Stimulated activated naive B cell treated with anti-CD40 and anti-IgM and Interleukin-4, amounts not matched to agents 10 μg/mL and 1 μg/mL and 100 μg/mL, for 72 hours (primary cell): ENCODE measurements at regions not wholly inside any gene's neighbourhood (a gene's known extent, or its start where the extent isn't known, plus 50 kb on each side); places are given as distances from the start of the nearest gene placed in this dataset.
A peak's percentile ranks its signal among the peaks of the same experiment; 100 is the strongest.

Experiments used
- ATAC-seq, 2 donors: fragments of 150-1000 bp; cut with Tn5 transposase; replicated peaks; 2 replicates each; pipeline ENCODE4 v1.10.0; 2021; ENCODE audit warnings: moderate library complexity in 1 of 2
- DNase-seq: peaks from one replicate; pipeline ENCODE4 v3.0.0; 2021
- H3K27ac Mint-ChIP-seq: one replicate; pipeline ENCODE4 v1.8.0; 2022; ENCODE audit warnings: mild to moderate bottlenecking, mixed read lengths
- H3K27me3 Mint-ChIP-seq, 2 donors: one replicate each; pipeline ENCODE4 v1.8.0; 2022; ENCODE audit warnings: mixed read lengths in 2 of 2
- H3K36me3 Mint-ChIP-seq, 2 donors: one replicate each; pipeline ENCODE4 v1.8.0; 2022; ENCODE audit warnings: mixed read lengths in 2 of 2, mild to moderate bottlenecking in 1 of 2
- H3K4me1 Mint-ChIP-seq, 2 donors: one replicate each; pipeline ENCODE4 v1.8.0; 2022; ENCODE audit warnings: mixed read lengths in 2 of 2, mild to moderate bottlenecking in 1 of 2
- H3K4me3 Mint-ChIP-seq, 2 donors: one replicate each; pipeline ENCODE4 v1.8.0; 2022; ENCODE audit warnings: mild to moderate bottlenecking in 2 of 2, mixed read lengths in 2 of 2, moderate library complexity in 1 of 2
- H3K9me3 Mint-ChIP-seq, 2 donors: one replicate each; pipeline ENCODE4 v1.8.0; 2022; ENCODE audit warnings: mixed read lengths in 2 of 2, mild to moderate bottlenecking in 1 of 2

DNA sequence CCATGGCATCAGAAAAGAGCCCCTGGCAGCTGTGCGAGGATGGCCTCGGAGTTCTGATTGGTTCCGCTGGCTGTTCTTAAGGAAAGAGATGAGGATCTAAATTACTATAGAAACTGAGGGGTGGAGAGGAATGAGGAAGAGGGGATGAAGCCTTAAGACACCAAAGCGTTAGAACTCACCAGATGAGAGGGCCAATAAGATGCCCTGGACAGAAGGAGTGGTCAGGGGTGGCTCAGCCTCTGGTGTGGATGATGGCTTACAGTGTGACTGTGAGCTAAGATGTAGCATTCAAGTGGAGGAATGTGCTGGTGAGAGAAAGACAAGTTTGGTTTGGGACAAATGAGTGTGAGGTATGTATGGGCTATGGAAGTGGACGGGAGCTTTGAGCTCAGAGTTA is 97.8 kb downstream of the ZFP36L2 start:
- H3K9me3 Mint-ChIP-seq: no peaks in the 10 kb centered on the region
- no peaks in the 10 kb centered on the region for H3K36me3 Mint-ChIP-seq
- H3K4me3 Mint-ChIP-seq: no peak overlapping the region
- H3K4me1 Mint-ChIP-seq: peaks cover 61 to 89% of the 10 kb centered on the region in 2 donors
- ATAC-seq (no peak), DNase-seq (no peak)
- H3K27ac Mint-ChIP-seq: no peak overlapping the region
- H3K27me3 Mint-ChIP-seq: no peaks in the 10 kb centered on the region

DNA sequence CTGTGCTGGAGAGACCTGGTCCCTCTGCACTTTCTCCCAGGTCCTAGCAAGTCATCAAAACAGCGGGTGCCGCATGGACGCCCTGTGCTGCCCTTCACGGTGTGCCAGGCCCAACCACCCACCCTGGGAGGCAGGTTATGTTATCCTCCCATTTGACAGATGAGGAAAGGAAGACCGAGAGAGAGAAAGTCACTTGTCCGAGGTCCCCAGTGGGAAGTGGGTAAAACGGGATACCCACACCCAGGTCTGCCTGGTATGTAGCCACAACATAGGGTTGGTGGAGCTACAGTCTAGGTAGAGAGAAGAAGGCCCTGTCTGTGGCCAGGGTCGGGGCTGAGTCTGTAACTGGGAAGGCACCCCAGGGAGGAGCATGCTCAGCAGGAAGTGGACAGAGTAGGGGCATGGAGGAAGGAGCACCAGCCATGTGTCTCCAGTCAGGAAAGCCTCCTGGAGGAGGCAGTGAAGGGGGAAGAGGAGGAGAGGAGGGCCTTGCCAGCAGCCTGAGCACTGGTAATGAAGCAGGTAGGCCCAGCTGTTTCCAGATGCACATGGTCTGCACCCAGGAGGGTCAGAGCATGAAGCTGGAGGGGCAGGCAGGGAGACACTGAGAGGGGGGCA is 98.4 kb downstream of the ZFP36L2 start:
- Mint-ChIP-seq H3K9me3 (no peaks in the 10 kb centered on the region), H3K27me3 (no peaks in the 10 kb centered on the region), H3K4me1 (peaks cover 57 to 85% of the 10 kb centered on the region in 2 donors), H3K36me3 (no peaks in the 10 kb centered on the region), H3K4me3 (no peak overlapping the region), H3K27ac (peak overlapping the region; percentile 10)
- ATAC-seq: no peak
- DNase-seq: no peak

DNA sequence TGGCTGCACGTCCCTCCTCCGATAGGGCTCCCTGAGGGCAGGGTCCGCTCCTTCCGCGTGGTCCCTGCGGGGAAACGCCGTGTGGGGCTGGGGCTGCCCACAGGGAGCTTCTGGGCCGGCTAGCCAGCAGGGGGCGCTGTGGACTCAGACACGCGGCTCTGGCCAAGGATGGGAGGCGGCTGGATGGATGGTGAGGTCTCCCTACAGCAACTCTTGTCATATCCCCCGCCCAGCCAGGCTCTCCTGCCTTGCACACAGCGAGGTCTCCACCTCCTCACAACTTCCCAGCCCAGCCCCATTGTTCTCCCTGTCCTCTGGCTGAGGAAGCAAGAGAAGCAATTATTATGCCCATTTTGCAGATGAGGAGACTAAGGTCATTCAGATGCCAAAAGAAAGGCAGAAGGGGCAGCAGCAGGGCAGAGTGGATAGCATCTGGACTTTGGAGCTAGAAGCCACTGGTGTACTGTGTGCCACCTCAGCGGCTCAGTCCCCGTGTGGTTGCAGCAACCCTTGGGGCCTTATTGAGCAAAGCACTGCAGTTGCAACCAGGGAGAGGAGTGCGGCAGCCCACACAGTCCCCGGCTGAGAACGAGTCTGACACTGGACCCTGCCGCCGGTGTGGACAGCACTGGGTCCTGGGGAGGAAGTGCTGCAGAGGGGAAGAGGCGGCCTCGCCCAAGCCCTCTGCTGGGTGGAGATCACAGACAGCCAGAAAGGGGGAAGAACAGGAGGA is 99.0 kb downstream of the ZFP36L2 start:
- H3K36me3 Mint-ChIP-seq: no peaks in the 10 kb centered on the region
- peak in 1 of 2 donors; percentile 32 for ATAC-seq

DNA sequence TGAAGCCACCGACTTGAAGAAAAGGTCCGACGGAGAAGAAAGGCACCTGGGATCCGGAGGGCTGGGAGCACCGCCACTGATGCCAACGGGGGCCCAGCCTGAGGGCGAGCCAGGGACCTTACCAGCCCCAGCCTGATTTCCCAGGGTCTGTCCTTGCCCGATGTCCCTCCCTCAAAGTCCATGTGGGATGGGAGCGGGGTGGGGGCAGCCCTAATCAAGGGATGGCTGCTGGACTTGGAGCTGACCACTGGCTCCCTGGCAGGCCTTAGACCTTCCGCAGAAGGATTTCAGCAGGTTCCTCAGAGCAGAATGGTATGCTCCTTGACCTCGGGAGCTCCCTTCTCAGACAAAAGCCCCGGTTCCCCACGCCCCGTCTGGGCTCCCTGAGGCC is 99.6 kb downstream of the ZFP36L2 start:
- Mint-ChIP-seq H3K4me1 (peaks cover 50 to 79% of the 10 kb centered on the region in 2 donors), H3K9me3 (no peaks in the 10 kb centered on the region), H3K36me3 (no peaks in the 10 kb centered on the region), H3K4me3 (no peak overlapping the region), H3K27me3 (no peaks in the 10 kb centered on the region), H3K27ac (no peak overlapping the region)
- DNase-seq: no peak
- ATAC-seq: no peak

More for the DNA sequence above, 99.0 kb downstream of the ZFP36L2 start:
- H3K27ac Mint-ChIP-seq: peak overlapping the region; percentile 78
- DNase-seq: peak; percentile 51
- H3K27me3 Mint-ChIP-seq: no peaks in the 10 kb centered on the region
- H3K4me3 Mint-ChIP-seq: no peak overlapping the region
- H3K4me1 Mint-ChIP-seq: peaks cover 54 to 79% of the 10 kb centered on the region in 2 donors
- no peaks in the 10 kb centered on the region for H3K9me3 Mint-ChIP-seq

DNA sequence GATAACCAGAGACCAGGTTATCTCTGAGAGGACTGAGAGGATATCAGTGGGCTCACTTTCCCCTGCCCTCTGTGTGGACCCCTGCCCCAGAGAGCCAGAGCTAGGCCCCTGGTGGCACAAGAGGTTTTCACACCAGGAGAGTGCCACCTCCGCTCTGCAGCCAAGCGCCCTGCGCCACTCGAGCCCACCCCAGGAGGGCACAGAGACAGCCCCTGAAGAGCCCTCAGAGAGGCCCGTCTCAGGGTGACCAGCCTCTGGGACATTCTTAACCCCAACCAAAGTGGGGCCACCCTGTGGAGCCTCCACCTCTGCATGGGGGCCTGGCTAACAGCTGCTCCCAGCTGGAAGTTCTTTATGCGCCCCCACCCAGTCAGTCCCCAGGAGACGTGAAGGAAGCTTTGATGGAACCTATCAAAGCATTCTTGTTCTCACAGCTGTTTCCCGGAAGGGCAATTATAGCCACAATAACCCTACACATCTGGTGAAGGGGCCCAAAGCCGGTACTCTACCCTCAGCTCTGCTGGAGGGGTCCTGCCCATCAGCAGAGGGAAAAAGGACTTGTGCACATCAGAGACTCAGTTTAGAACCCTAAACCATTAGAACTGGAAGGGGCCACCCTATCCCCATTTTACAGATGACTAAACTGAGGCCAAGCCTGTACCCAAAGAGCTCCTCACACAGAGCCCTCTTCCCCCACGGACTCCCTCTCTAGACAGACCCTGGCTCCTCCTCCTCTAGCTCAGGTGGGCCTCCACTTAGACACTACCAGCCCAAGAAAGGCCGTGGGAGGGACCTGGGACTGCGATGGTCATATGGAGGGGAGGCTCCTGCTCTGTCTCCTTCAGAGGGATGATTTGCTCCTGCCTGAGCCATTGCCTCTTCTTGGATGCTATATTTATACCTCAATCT is 101.1 kb downstream of the ZFP36L2 start:
- Mint-ChIP-seq H3K27me3 (no peaks in the 10 kb centered on the region), H3K36me3 (no peaks in the 10 kb centered on the region), H3K9me3 (no peaks in the 10 kb centered on the region), H3K4me1 (peaks cover 37 to 67% of the 10 kb centered on the region in 2 donors), H3K4me3 (no peak overlapping the region), H3K27ac (no peak overlapping the region)
- DNase-seq (no peak), ATAC-seq (no peak)

DNA sequence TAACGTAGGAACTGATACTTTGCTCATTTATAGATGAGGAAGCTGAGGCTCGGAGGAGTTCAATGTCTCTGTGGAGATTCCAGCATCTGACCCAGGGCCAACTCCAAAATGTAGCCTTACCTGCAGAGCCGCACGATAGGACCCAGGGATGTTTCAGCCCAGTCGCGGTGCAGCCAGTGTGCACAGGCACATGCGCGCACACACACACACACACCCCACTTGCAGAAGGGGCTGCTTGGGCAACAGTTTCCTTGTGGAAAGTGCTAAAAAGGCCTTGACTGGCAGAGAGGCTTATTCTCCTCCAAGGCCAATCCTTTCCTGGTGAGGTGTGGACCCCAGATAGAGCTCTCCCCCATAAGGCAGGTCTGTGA is 101.7 kb downstream of the ZFP36L2 start:
- Mint-ChIP-seq H3K4me3 (no peak overlapping the region), H3K27ac (no peak overlapping the region), H3K36me3 (no peaks in the 10 kb centered on the region), H3K27me3 (no peaks in the 10 kb centered on the region), H3K4me1 (peaks cover 30 to 60% of the 10 kb centered on the region in 2 donors), H3K9me3 (no peaks in the 10 kb centered on the region)
- no peak for DNase-seq
- ATAC-seq: no peak

DNA sequence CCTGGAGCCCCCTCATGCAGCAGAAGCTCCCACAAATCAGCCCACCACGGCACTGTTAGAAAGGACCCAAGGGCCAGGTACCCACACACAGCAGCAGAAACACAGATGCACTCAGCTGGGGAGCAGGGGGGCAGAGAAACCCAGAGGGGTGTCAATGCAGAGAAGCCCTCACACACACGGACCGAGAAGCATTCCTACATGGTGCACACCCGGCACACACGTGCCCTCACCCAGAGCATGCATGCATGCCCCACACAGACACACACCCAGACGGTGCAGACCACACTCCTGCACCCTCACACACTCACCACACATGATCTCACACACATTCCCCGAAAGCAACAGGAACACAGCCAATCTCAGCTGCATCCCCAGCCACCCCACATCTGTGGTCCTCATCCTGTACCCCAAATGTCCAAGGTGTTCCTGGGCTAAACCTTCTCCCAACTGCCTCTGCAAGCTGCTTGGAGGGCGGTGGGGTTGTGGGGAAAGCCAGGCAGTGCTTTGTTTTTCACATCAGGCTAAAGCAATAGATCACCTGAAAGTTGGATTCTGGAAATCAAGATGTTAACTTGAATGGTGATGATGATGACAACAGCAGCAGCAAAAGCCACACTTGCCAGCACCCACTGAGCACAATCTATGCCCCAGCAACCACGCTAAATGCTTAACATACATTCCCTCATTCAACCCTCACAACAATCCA is 102.3 kb downstream of the ZFP36L2 start:
- peaks cover 0 to 3% of the 10 kb centered on the region in 2 donors for H3K9me3 Mint-ChIP-seq
- peak in 1 of 2 donors; percentile 23 for ATAC-seq
- H3K4me1 Mint-ChIP-seq: peaks cover 27 to 55% of the 10 kb centered on the region in 2 donors
- no peak overlapping the region for H3K27ac Mint-ChIP-seq
- no peaks in the 10 kb centered on the region for H3K27me3 Mint-ChIP-seq
- no peak overlapping the region for H3K4me3 Mint-ChIP-seq
- no peaks in the 10 kb centered on the region for H3K36me3 Mint-ChIP-seq
- DNase-seq: no peak

DNA sequence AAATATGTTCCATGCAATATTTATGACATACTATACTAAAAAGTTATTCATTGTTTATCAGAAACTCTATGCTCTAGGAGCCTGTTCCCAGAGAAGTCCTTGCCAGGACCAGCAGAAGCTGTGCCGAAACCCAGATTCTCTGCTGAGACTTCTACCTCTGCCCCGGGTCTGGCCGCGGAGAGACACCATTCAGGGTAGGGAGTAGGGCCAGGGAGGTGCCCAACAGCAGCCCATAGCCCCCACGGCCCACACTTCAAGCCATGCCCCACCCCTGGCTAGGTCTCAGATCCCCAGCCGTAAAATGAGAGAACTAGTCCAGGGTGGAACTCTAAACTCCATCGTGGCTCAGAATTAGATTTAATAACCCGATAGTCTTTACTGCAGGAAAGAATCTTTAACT is 102.9 kb downstream of the ZFP36L2 start:
- DNase-seq (no peak), ATAC-seq (no peak)
- H3K27me3 Mint-ChIP-seq: no peaks in the 10 kb centered on the region
- H3K4me3 Mint-ChIP-seq: no peak overlapping the region
- peaks cover 24 to 49% of the 10 kb centered on the region in 2 donors for H3K4me1 Mint-ChIP-seq
- peaks cover 0 to 3% of the 10 kb centered on the region in 2 donors for H3K36me3 Mint-ChIP-seq
- H3K27ac Mint-ChIP-seq: no peak overlapping the region
- H3K9me3 Mint-ChIP-seq: peaks cover 4 to 7% of the 10 kb centered on the region in 2 donors

DNA sequence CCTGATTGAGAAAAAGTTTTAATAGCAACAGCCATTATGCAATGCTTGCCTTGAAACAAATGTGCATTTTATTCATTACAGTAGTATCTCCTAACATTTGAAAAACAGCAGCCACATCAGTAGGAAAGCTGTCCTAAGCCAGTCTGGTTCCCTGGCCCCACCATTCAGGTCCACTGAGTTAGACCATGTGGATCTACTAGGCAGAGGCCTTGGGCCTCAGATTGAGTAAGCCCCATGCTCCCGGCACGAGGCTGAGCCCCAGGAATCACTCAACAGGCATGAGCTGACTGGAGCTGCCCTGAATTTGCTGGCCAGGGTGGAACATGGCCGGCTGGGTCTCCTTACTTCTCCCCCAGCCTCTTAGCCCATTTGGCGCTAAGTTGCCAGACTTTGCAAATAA is 103.4 kb downstream of the ZFP36L2 start:
- Mint-ChIP-seq H3K27ac (no peak overlapping the region), H3K9me3 (peaks cover 5 to 7% of the 10 kb centered on the region in 2 donors), H3K27me3 (no peaks in the 10 kb centered on the region), H3K4me3 (no peak overlapping the region), H3K4me1 (peaks cover 19 to 45% of the 10 kb centered on the region in 2 donors), H3K36me3 (peaks cover 0 to 4% of the 10 kb centered on the region in 2 donors)
- ATAC-seq: no peak
- DNase-seq: no peak

DNA sequence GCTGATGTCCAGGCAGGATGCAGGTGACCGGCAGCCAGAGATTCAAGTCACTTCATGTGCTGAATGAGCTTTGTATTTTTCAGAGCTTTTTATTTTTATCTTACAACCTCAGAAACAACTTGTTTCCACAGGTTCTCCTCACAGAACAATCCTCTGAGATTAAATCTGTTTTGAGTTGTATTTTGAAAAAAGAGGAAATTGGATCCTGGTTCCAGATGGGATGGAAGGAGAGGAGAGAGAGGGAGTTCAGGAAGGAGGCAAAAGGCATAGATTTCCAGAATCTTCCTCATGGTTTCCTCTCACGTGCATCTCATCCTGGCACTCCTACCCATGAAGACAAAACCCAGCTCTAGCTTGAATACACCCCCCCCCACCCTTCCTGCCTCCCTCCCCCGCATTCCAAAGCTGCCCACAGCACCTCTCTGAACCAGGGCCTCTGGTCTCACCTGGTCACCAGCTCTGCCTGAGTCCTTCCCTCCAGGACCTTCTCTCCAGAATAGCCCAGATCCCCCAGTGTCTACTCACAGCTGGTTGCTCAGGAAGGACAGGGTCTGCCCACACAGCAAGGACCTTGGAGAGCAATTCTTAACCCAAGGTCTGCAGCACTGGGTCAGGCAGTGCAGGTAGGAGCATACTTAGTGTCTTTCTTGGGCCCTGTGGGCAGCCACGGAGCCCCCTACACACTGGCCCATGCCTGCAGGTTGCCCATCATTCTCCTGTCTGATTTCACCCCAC is 104.7 kb downstream of the ZFP36L2 start:
- Mint-ChIP-seq H3K27me3 (no peaks in the 10 kb centered on the region), H3K36me3 (peaks cover 0 to 4% of the 10 kb centered on the region in 2 donors), H3K4me3 (no peak overlapping the region), H3K4me1 (peaks cover 14 to 35% of the 10 kb centered on the region in 2 donors), H3K27ac (no peak overlapping the region), H3K9me3 (peaks cover 5 to 7% of the 10 kb centered on the region in 2 donors)
- no peak for DNase-seq
- no peak for ATAC-seq

DNA sequence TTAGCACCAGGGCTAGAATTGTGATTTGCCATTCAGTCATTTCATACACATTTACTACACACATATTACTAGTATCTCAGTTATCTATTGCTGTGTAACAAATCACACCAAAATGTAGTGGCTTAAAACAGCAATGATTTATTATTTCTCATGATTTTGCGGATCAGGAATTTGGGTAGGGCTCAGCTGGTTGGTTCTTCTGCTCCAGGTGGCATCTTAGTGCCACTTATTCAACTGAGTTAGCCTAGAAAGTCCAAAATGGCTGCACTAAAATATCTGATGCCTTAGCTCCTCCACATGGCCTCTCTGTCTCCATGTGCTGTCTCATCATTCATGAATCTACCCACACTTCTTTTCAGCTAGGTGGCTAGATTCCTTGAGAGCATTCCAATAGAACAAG is 107.1 kb downstream of the ZFP36L2 start:
- Mint-ChIP-seq H3K4me3 (no peak overlapping the region), H3K9me3 (peaks cover 5 to 7% of the 10 kb centered on the region in 2 donors), H3K4me1 (peaks cover 12 to 17% of the 10 kb centered on the region in 2 donors), H3K27me3 (no peaks in the 10 kb centered on the region), H3K36me3 (peaks cover 0 to 4% of the 10 kb centered on the region in 2 donors), H3K27ac (no peak overlapping the region)
- DNase-seq (no peak), ATAC-seq (no peak)

DNA sequence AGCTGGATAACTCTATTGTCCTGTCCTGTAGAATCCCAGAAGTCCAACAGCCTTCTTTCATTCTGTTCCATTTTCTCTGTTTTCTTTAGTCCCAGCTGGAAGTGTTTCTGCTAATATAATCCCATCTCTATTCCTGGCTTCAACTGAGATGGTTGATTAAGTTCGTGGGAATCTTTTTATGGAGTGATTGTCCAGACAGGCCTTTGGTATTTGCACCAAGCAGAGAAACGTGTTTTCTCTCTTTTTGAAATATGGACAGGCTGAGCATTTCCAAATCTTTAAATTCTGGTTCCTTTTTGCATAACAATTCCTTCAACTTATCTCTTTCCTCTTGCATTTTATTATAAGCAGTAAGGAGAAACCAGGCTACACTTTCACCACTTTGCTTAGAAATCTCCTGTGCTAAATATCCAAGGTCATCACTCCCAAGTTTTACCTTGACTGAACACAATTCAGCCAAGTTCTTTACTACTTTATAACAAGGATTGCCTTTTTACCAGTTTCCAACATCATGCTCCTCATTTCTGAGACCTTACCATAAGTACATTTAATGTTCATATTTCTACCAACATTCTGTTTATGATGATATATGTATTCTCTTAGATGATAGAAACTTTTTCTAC is 108.8 kb downstream of the ZFP36L2 start:
- Mint-ChIP-seq H3K27ac (no peak overlapping the region), H3K9me3 (peaks cover 5 to 7% of the 10 kb centered on the region in 2 donors), H3K4me1 (peaks cover 7 to 17% of the 10 kb centered on the region in 2 donors), H3K36me3 (peaks cover 0 to 4% of the 10 kb centered on the region in 2 donors), H3K27me3 (no peaks in the 10 kb centered on the region), H3K4me3 (no peak overlapping the region)
- no peak for ATAC-seq
- no peak for DNase-seq

DNA sequence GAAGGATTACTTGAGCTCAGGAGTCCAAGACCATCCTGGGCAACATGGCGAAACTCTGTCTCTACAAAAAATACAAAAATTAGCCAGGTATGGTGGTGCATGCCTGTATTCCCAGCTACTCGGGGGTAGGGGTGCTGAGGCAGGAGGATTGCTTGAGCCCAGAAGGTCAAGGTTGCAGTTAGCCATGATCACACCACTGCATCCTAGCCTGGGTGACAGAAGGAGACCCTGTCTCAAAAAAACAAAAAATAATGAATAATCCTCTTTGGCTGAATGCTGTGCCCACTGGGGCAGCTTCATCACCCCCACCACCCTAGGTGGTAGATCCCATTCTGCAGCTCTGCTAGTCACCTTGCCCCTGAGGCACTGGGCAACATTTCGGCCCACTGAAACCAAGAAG is 109.4 kb downstream of the ZFP36L2 start:
- H3K27ac Mint-ChIP-seq: no peak overlapping the region
- ATAC-seq (no peak), DNase-seq (no peak)
- peaks cover 7 to 13% of the 10 kb centered on the region in 2 donors for H3K4me1 Mint-ChIP-seq
- no peak overlapping the region for H3K4me3 Mint-ChIP-seq
- no peaks in the 10 kb centered on the region for H3K27me3 Mint-ChIP-seq
- H3K9me3 Mint-ChIP-seq: peaks cover 5 to 7% of the 10 kb centered on the region in 2 donors
- H3K36me3 Mint-ChIP-seq: peaks cover 0 to 4% of the 10 kb centered on the region in 2 donors
